IMR-90 (cell line): ENCODE measurements at regions not wholly inside any gene's neighbourhood (a gene's known extent, or its start where the extent isn't known, plus 50 kb on each side); places are given as distances from the start of the nearest gene placed in this dataset.

Experiments used
- ATAC-seq: fragments of 200-7000 bp; cut with Tn5 transposase; 2 replicates; pipeline ENCODE4 v1.9.1; 2020; ENCODE audit warnings: low read depth, mild to moderate bottlenecking, moderate library complexity
- BruUV-seq: library from RNA; stranded (reverse); fragments of 400-500 nt; replicated peaks from 2 replicates; lab custom pipeline; 2021; lab: Mats Ljungman, UMichigan
- CTCF ChIA-PET: fragments of 300-600 bp; formaldehyde crosslinking; extraction: SDS; loops from one replicate; lab custom pipeline; 2021; ENCODE audit warnings: antibody characterized with exemption; lab: Yijun Ruan, JAX
- POLR2A ChIA-PET: fragments of 300-600 bp; sonication (Branson Sonifier 250); formaldehyde crosslinking; loops from one replicate; lab custom pipeline; 2022; ENCODE audit warnings: antibody characterized with exemption; ENCODE audit not compliant: unreplicated experiment; lab: Charles Lee
- DNase-seq: peaks from one replicate; pipeline ENCODE4 v3.0.0; 2013
- H2AFZ ChIP-seq: replicated peaks from 2 replicates; pipeline ENCODE3; 2013; ENCODE audit warnings: low read length, mild to moderate bottlenecking; ENCODE audit not compliant: poor library complexity
- H2AK5ac ChIP-seq: 2 replicates; pipeline ENCODE4 v1.6.1; 2013; ENCODE audit warnings: low read depth, low read length, inconsistent platforms
- H2AK9ac ChIP-seq: replicated peaks from 2 replicates; pipeline ENCODE3; 2013; ENCODE audit warnings: mild to moderate bottlenecking, low read depth, low read length, moderate library complexity; ENCODE audit not compliant: poor library complexity
- H2BK120ac ChIP-seq: 2 replicates; pipeline ENCODE4 v1.6.1; 2013; ENCODE audit warnings: low read depth, low read length, inconsistent platforms
- H2BK15ac ChIP-seq: 3 replicates; pipeline ENCODE4 v1.6.1; 2013; ENCODE audit warnings: low read depth, low read length, inconsistent platforms
- H2BK20ac ChIP-seq: 2 replicates; pipeline ENCODE4 v1.6.1; 2013; ENCODE audit warnings: low read depth, mild to moderate bottlenecking, inconsistent platforms, low read length, moderate library complexity
- H2BK5ac ChIP-seq: 2 replicates; pipeline ENCODE4 v1.6.1; 2013; ENCODE audit warnings: mild to moderate bottlenecking, low read depth, low read length, inconsistent platforms; ENCODE audit not compliant: poor library complexity, severe bottlenecking
- H3K14ac ChIP-seq: replicated peaks from 2 replicates; pipeline ENCODE4 v1.6.1; 2013; ENCODE audit warnings: low read depth, low read length, inconsistent platforms
- H3K18ac ChIP-seq: 2 replicates; pipeline ENCODE4 v1.6.1; 2013; ENCODE audit warnings: low read depth, low read length, control low read depth
- H3K23ac ChIP-seq: 2 replicates; pipeline ENCODE4 v1.6.1; 2013; ENCODE audit warnings: low read depth, low read length, inconsistent platforms
- H3K27ac ChIP-seq: 2 replicates; pipeline ENCODE4 v1.5.1; 2013; ENCODE audit warnings: mild to moderate bottlenecking, control low read depth, low read length; ENCODE audit not compliant: insufficient read depth
- H3K27me3 ChIP-seq: 2 replicates; pipeline ENCODE4 v1.6.1; 2013; ENCODE audit warnings: low read length; ENCODE audit not compliant: control insufficient read depth, insufficient read depth
- H3K36me3 ChIP-seq: 2 replicates; pipeline ENCODE4 v1.6.1; 2013; ENCODE audit warnings: low read length, mixed read lengths; ENCODE audit not compliant: control insufficient read depth, insufficient read depth
- H3K4ac ChIP-seq: 2 replicates; pipeline ENCODE4 v1.6.1; 2013; ENCODE audit warnings: low read depth, low read length, inconsistent platforms
- H3K4me1 ChIP-seq: 2 replicates; pipeline ENCODE4 v1.6.1; 2013; ENCODE audit warnings: low read length, mixed read lengths; ENCODE audit not compliant: control insufficient read depth, insufficient read depth
- H3K4me2 ChIP-seq: 2 replicates; pipeline ENCODE4 v1.6.1; 2013; ENCODE audit warnings: low read depth, mild to moderate bottlenecking, control low read depth, low read length, moderate library complexity
- H3K4me3 ChIP-seq: 2 replicates; pipeline ENCODE4 v1.5.1; 2013; ENCODE audit warnings: low read depth, mild to moderate bottlenecking, control low read depth, low read length, moderate library complexity; ENCODE audit not compliant: insufficient read depth
- H3K56ac ChIP-seq: 2 replicates; pipeline ENCODE4 v1.6.1; 2013; ENCODE audit warnings: low read length, inconsistent platforms; ENCODE audit not compliant: insufficient read depth; ENCODE audit errors: extremely low read depth
- H3K79me1 ChIP-seq, 2 experiments: 2 replicates each; pipeline ENCODE4 v1.6.1; 2013; ENCODE audit warnings: low read length in 2 of 2, inconsistent platforms in 1 of 2, low read depth in 1 of 2
- H3K9ac ChIP-seq: 2 replicates; pipeline ENCODE4 v1.6.1; 2013; ENCODE audit warnings: low read depth, low read length, control low read depth
- H3K9me1 ChIP-seq: 2 replicates; pipeline ENCODE4 v1.6.1; 2013; ENCODE audit warnings: low read length, inconsistent platforms; ENCODE audit not compliant: insufficient read depth
- H3K9me3 ChIP-seq: 2 replicates; pipeline ENCODE4 v1.6.1; 2013; ENCODE audit warnings: low read length; ENCODE audit not compliant: control insufficient read depth, insufficient read depth
- H4K20me1 ChIP-seq: 2 replicates; pipeline ENCODE4 v1.6.1; 2013; ENCODE audit warnings: low read length, inconsistent platforms; ENCODE audit not compliant: insufficient read depth
- H4K5ac ChIP-seq: 2 replicates; pipeline ENCODE4 v1.6.1; 2013; ENCODE audit warnings: mild to moderate bottlenecking, low read depth, low read length, control low read depth
- H4K8ac ChIP-seq, 2 experiments: 2 replicates each; pipeline ENCODE4 v1.6.1; 2013; ENCODE audit warnings: low read depth in 2 of 2, low read length in 2 of 2, control low read depth in 1 of 2, inconsistent platforms in 1 of 2
- H4K91ac ChIP-seq: 2 replicates; pipeline ENCODE4 v1.6.1; 2013; ENCODE audit warnings: low read depth, low read length, inconsistent platforms; ENCODE audit not compliant: insufficient read depth
- CHD1 ChIP-seq: IDR thresholded peaks from 2 replicates; pipeline ENCODE4 v1.6.1; 2012; ENCODE audit warnings: low read depth, low read length, improper control_type of control experiment
- FOS ChIP-seq: fragments of 150-350 bp; IDR thresholded peaks from 2 replicates; pipeline ENCODE4 v1.6.1; 2016; ENCODE audit warnings: low read depth, low read length
- MXI1 ChIP-seq: IDR thresholded peaks from 2 replicates; pipeline ENCODE4 v1.6.1; 2012; ENCODE audit warnings: low read depth, mild to moderate bottlenecking, low read length, moderate library complexity, borderline replicate concordance
- RFX5 ChIP-seq: IDR thresholded peaks from 2 replicates; pipeline ENCODE4 v1.8.0; 2012; ENCODE audit warnings: low read depth, mild to moderate bottlenecking, low read length, moderate library complexity
- USF2 ChIP-seq: fragments of 150-350 bp; IDR thresholded peaks from 2 replicates; pipeline ENCODE4 v1.6.1; 2017; ENCODE audit warnings: mild to moderate bottlenecking, antibody characterized with exemption, low read length, low read depth
- WGBS, 2 experiments: methylation state at CpG; one replicate each; pipeline versions ENCODE4 v1.1.5 to v1.1.7; 2013; ENCODE audit warnings: missing lambda C conversion rate in 2 of 2; ENCODE audit not compliant: insufficient read length in 1 of 2; ENCODE audit errors: extremely low coverage in 2 of 2; 5-methylcytosine and 5-hydroxymethylcytosine counted together
- dilution Hi-C: fragments of 300-500 bp; cut with HindIII; formaldehyde crosslinking; loops from one replicate; pipeline ENCODE4 v1.14.3; 2018; ENCODE audit warnings: low sequenced_read_pairs; ENCODE audit not compliant: unreplicated experiment
- in situ Hi-C: fragments of 300-500 bp; cut with MboI; formaldehyde crosslinking; loops from 3 replicates; pipeline ENCODE4 v1.14.3; 2019; ENCODE audit warnings: low sequenced_read_pairs, inconsistent platforms, mixed read lengths
- intact Hi-C: fragments of 100-400 bp; cut with micrococcal nuclease; formaldehyde crosslinking; loops from 2 replicates; pipeline ENCODE4 v1.10.0; 2022

- dilution Hi-C loops: no loop called here
- intact Hi-C loops: no loop called here
- no CpG with 5 or more reads among the region's 2 CpGs for WGBS, 2 experiments
Observed at GRCh38 chr2:120909102-120909501, 173.4 kb downstream of the GLI2 start.

More at GRCh38 chr2:120909102-120909501, 173.4 kb downstream of the GLI2 start:
- Histone ChIP-seq H2BK120ac (no peak overlapping the region), H3K4me1 (peaks cover 37% of the 10 kb centered on the region), H3K79me1 (peaks cover 46 to 96% of the 10 kb centered on the region in 2 experiments), H3K4me3 (no peak overlapping the region), H4K8ac (no peak overlapping the region; a peak in 1 of 4 replicates), H3K9me3 (no peaks in the 10 kb centered on the region), H3K18ac (no peak overlapping the region), H2AK5ac (no peak overlapping the region), H3K27me3 (no peaks in the 10 kb centered on the region), H2BK15ac (no peak overlapping the region), H2AK9ac (no peak overlapping the region), H3K9me1 (peaks cover 66% of the 10 kb centered on the region), H2BK20ac (no peak overlapping the region), H2AFZ (no peak overlapping the region), H3K4ac (no peak overlapping the region), H3K4me2 (no peak overlapping the region), H3K14ac (no peak overlapping the region), H3K9ac (no peak overlapping the region), H3K36me3 (no peaks in the 10 kb centered on the region; the same call in 1 of the 2 replicates), H4K5ac (no peak overlapping the region), H4K20me1 (peaks cover 63% of the 10 kb centered on the region), H3K56ac (no peak overlapping the region), H3K27ac (no peak overlapping the region), H3K23ac (no peak overlapping the region; the same call in 1 of the 2 replicates), H4K91ac (no peak overlapping the region), H2BK5ac (no peak overlapping the region)
- ATAC-seq (no peak), DNase-seq (no peak)
- BruUV-seq: no TSS peak
- TF ChIP-seq MXI1 (no peak), RFX5 (no peak), USF2 (no peak), FOS (no peak), CHD1 (no peak)
- in situ Hi-C loops: no loop called here
- CTCF ChIA-PET: no interaction called here
- POLR2A ChIA-PET: no interaction called here
